Limb (tissue), 2 donors: ENCODE measurements at regions not wholly inside any gene's neighbourhood (a gene's known extent, or its start where the extent isn't known, plus 50 kb on each side); places are given as distances from the start of the nearest gene placed in this dataset.
"Not testable (repeated sequence)": the region's sequence is repeated elsewhere in the genome, so short reads cannot be mapped to it uniquely, and the experiment has no call there.

ENCODE experiments used
- DNase-seq, 2 donors: peaks; one replicate each; pipeline ENCODE4 v3.0.0-alpha.2; 2016; ENCODE audit errors: extremely low spot score in 2 of 2

DNA sequence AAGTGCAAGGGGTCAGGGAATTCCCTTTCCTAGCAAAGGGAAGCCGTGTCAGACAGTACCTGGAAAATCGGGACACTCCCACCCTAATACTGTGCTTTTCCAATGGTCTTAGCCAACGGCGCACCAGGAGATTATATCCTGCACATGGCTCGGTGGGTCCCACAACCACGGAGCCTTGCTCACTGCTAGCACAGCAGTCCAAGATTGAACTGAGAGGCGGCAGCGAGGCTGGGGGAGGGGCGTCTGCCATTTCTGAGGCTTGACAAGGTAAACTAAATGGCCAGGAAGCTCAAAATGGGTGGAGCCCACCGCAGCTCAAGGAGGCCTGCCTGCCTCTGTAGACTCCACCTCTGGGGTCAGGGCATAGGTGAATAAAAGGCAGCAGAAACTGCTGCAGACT, 76.5 kb upstream of the LINC00632 start:
- DNase-seq, result not testable (repeated sequence)

GRCh38 chrX:140608111-140608510, 101.4 kb upstream of the LINC00632 start:
- DNase-seq, result no peak

GRCh38 chrX:140602140-140602539, 97.3 kb upstream of the SOX3 start:
- DNase-seq, result no peak

DNA sequence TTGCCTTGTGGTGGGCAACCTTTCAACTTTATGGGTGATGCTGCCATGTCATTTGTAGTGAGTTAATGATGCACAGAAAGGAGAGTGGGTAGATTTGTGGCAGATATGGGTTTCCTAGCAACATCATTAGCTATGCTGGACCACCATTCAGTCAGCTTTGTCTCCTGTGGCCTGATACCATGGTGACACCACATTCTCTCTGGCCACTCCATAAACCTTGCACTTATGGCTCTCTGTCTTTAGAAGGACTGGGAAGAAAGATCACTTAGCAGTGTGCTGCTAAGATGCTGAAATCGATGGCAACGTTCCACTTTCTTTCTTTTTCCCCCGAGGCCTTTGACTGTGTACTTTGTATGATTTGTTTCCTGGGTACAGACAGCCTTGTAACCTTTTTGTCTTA, 95.0 kb upstream of the SOX3 start:
- no peak for DNase-seq

DNA sequence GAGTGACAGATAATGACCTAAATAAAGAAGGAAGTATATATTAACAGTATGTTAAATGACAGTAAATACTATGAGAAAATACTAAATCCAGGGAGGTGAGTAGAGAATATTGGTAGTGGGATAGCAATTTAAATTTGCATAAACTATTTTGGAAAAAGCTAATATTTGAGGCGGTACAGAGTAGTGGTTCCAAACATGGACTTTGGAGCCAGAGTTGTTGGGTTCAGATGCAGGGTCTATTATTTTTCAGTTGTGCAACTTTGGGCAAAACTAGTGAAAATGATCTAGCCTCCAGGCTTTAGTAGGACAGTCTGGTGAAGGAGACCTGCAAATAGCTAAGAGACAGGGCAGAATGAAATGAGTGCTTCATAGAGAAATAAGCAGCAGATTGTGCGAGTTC, 84.8 kb upstream of the SOX3 start:
- no peak for DNase-seq

DNA sequence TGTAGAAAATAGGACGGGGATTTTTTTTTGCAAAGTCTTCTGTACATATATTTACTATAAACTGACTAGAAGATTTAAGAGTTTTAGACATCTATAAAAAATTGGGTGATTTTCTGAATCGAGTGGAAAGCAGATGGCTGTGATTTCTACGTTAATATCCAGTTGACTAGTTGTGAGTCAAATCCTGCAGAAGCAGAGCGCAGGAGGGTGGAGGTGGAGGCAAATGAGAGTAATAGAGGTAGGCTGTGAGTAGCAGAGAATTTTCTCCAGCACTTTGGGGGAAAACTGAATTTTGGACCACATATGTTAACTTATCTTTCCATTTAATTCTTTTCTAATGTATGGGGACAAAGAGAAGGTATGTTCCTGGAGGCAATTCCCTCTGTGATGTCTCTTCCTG, 82.1 kb upstream of the SOX3 start:
- no peak for DNase-seq

DNA sequence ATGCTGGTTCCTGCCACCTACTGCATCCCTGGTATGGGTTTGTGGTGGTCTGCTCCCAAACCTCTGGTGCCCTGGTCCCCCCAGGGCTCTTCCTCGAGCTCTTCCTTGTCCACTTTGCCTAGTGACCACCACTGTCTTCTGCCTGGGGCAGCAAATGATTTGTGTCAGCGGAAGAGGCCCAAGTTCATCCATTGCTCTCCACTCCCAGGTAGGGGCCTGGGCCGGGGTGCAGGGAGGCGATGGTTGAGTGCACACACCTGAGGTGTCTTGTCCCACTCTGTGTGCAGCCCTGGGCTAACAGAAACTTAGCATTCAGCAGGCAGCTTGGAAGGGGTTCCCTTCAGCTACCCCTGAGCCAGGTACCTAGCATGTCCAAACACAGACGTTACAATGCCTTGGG, 75.6 kb upstream of the SOX3 start:
- DNase-seq, result no peak

DNA sequence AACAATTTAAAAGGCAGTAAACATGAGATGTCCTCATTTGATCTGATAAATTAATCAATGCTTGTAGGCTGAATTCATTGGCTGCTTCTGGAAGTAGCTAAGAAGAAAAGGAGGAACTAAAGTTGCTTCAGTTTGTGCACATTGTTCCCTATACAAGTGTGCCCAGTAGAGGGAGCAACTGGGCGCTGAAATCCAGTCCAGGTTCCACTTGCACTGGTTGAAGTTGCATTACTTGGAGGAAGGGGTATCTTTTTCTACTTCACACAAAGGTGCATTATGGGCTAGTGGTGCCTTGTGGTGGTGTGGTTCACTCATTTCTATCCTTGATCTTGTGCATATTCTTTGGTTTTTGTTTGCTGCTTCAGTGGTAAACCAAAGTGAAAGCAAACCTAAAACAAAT, 67.9 kb upstream of the SOX3 start:
- DNase-seq, result peak; percentile 1 to 27

DNA sequence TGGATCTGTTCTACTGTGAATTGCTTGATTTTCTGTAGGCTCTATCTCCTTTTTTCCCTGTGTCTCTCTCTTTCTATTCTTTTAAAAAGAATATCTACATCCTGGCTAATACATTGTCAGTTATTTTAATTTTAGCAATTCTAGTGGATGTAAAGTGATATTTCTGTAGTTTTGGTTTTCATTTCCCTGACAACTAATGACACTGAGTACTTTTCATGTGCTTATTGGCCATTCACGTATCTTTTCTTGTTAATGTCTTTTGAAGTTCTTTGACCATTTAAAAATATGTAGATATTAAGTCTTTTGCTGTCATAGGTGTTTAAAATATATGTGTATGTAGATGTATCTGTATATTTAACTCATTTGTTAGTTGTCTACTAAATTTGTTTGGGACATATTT, 59.0 kb upstream of the SOX3 start:
- no peak for DNase-seq
